ENCODE measurements at regions not wholly inside any gene's neighbourhood (a gene's known extent, or its start where the extent isn't known, plus 50 kb on each side); places are given as distances from the start of the nearest gene placed in this dataset.

DNA sequence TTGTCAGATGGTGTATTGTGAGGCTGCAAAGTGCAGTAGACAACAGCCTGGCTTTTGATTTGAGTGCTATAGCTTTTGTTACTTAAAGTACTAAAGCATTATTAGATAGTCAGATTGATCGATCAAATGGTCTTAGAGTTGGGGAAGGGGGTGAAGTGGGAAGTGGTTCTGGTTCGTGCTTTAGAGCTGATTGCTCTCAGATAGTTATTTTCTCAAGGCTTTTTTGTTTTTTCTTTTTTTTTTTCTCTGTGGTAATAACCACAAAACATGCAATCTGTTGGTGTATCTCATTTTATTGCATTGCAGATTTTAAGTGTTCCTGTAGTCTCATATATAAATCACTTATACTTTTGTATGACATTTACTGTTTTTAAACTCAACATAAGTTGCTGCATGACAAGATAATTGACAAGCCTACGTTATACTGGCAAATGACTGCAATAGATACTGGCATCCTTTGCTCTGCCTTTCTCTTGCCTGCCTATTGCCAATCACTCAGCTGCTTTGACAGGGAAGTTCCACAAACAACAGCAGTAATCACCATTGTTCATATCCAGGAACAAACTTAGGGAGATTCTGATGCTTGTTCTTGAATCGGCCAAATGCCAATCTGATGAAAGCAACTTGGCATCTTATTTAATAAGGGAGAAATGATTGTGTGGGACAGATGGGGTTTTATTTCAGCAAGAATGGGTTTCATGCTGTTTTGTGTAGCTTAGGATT, 125.0 kb upstream of the B3GALT2 start:
- no peak for DNase-seq

DNA sequence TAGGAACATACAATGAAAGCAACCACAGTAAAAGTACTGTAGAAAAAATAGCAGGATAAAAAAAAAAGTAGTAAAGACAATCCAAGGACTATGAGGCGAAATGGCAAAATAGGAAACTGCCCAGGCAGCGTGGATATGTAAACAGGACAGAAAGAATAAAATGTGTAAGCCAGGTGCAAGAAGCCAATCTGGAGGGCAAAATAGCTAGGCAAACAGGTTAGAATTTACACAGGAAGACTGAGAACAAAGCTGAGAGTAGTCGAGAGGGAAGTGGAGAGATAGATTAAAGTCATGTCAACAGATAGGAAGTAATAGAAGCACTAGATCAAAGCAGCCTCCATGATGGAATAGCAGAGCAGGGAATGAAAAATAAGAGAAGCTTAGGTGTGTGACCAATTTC, 124.2 kb upstream of the B3GALT2 start:
- no peak for DNase-seq

GRCh38 chr1:193309936-193310475, 123.6 kb upstream of the B3GALT2 start:
- no peak for DNase-seq

DNA sequence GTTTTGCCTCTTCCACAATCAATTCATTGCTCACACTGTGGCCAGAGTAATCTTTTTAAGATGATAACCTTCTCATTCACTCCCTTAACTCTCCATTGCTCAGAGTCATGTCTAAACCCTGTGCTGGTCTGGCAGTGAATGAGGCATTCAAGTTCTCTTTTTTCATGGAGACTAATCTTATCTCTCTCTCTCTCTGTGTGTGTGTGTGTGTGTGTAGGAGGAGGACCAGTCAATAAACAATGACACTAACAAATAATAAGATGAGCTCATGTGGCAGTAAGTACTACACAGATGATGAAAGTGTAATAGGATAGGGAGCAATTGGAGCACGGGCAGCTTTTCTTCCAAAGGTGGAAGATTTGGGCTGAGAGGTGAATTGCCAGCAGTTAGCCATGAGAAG, 122.0 kb upstream of the B3GALT2 start:
- no peak for DNase-seq

- DNase-seq: no peak
Observed at GRCh38 chr1:193306430-193306829, 120.0 kb upstream of the B3GALT2 start.
